H9 (cell line): ENCODE measurements at regions not wholly inside any gene's neighbourhood (a gene's known extent, or its start where the extent isn't known, plus 50 kb on each side); places are given as distances from the start of the nearest gene placed in this dataset.

ENCODE experiments used
- DNase-seq: peaks from one replicate; pipeline ENCODE4 v3.0.0-alpha.2; 2017
- H2AFZ ChIP-seq: one replicate; pipeline ENCODE4 v1.6.1; 2013; ENCODE audit warnings: mild to moderate bottlenecking, low read length, control low read depth, moderate library complexity
- H2AK5ac ChIP-seq: 2 replicates; pipeline ENCODE4 v1.6.1; 2013; ENCODE audit warnings: low read length, control low read depth, mixed read lengths; ENCODE audit not compliant: insufficient read length
- H2BK120ac ChIP-seq: one replicate; pipeline ENCODE4 v1.6.1; 2013; ENCODE audit warnings: low read depth, mild to moderate bottlenecking, low read length, control low read depth, inconsistent platforms; ENCODE audit not compliant: poor library complexity, severe bottlenecking
- H2BK12ac ChIP-seq: 2 replicates; pipeline ENCODE4 v1.6.1; 2013; ENCODE audit warnings: low read length, control low read depth, mixed read lengths, low read depth; ENCODE audit not compliant: insufficient read length
- H2BK15ac ChIP-seq: 2 replicates; pipeline ENCODE4 v1.6.1; 2013; ENCODE audit warnings: low read depth, low read length, control low read depth
- H2BK20ac ChIP-seq: one replicate; pipeline ENCODE4 v1.6.1; 2013; ENCODE audit warnings: low read depth, mild to moderate bottlenecking, low read length, control low read depth, inconsistent platforms; ENCODE audit not compliant: poor library complexity, severe bottlenecking
- H2BK5ac ChIP-seq: 2 replicates; pipeline ENCODE4 v1.6.1; 2013; ENCODE audit warnings: low read length, control low read depth, mixed read lengths; ENCODE audit not compliant: insufficient read length
- H3K14ac ChIP-seq: 2 replicates; pipeline ENCODE4 v1.6.1; 2013; ENCODE audit warnings: low read length, control low read depth; ENCODE audit not compliant: insufficient read depth
- H3K18ac ChIP-seq: 2 replicates; pipeline ENCODE4 v1.6.1; 2013; ENCODE audit warnings: low read depth, mild to moderate bottlenecking, mixed read lengths, low read length, control low read depth; ENCODE audit not compliant: insufficient read length
- H3K23ac ChIP-seq: 2 replicates; pipeline ENCODE4 v1.6.1; 2013; ENCODE audit warnings: low read length, control low read depth, mixed read lengths, low read depth; ENCODE audit not compliant: insufficient read length
- H3K23me2 ChIP-seq: 2 replicates; pipeline ENCODE4 v1.6.1; 2013; ENCODE audit warnings: low read depth, mild to moderate bottlenecking, mixed read lengths, low read length, control low read depth; ENCODE audit not compliant: insufficient read length, poor library complexity, severe bottlenecking
- H3K27ac ChIP-seq: 2 replicates; pipeline ENCODE4 v1.5.1; 2013; ENCODE audit warnings: low read length, control low read depth, mixed read lengths, low read depth; ENCODE audit not compliant: insufficient read length
- H3K27me3 ChIP-seq: 2 replicates; pipeline ENCODE4 v1.6.1; 2013; ENCODE audit warnings: low read length, control low read depth, inconsistent platforms; ENCODE audit not compliant: insufficient read depth
- H3K4ac ChIP-seq: 2 replicates; pipeline ENCODE4 v1.6.1; 2013; ENCODE audit warnings: low read depth, mild to moderate bottlenecking, control low read depth, inconsistent platforms, low read length, moderate library complexity
- H3K4me1 ChIP-seq: 2 replicates; pipeline ENCODE4 v1.6.1; 2013; ENCODE audit warnings: low read length, control low read depth, inconsistent platforms; ENCODE audit not compliant: insufficient read depth
- H3K4me2 ChIP-seq: 2 replicates; pipeline ENCODE4 v1.6.1; 2013; ENCODE audit warnings: low read length, control low read depth, mixed read lengths; ENCODE audit not compliant: insufficient read length, insufficient read depth
- H3K56ac ChIP-seq: 2 replicates; pipeline ENCODE4 v1.6.1; 2013; ENCODE audit warnings: low read depth, mild to moderate bottlenecking, mixed read lengths, low read length, control low read depth; ENCODE audit not compliant: insufficient read length
- H3K79me1 ChIP-seq: 2 replicates; pipeline ENCODE4 v1.6.1; 2013; ENCODE audit warnings: low read depth, mild to moderate bottlenecking, moderate library complexity, low read length, control low read depth, inconsistent platforms; ENCODE audit not compliant: insufficient read depth, poor library complexity, severe bottlenecking
- H3K79me2 ChIP-seq: 2 replicates; pipeline ENCODE4 v1.6.1; 2013; ENCODE audit warnings: low read length, control low read depth, inconsistent platforms; ENCODE audit not compliant: insufficient read depth
- H3K9ac ChIP-seq: 2 replicates; pipeline ENCODE4 v1.6.1; 2013; ENCODE audit warnings: low read length, control low read depth, mixed read lengths; ENCODE audit not compliant: insufficient read length; ENCODE audit errors: extremely low read depth
- H3K9me3 ChIP-seq: one replicate; pipeline ENCODE4 v1.6.1; 2013; ENCODE audit warnings: low read depth, low read length, inconsistent platforms; ENCODE audit not compliant: control insufficient read depth
- H3T11ph ChIP-seq: one replicate; pipeline ENCODE4 v1.6.1; 2013; ENCODE audit warnings: mild to moderate bottlenecking, low read length, control low read depth, inconsistent platforms
- H4K20me1 ChIP-seq: one replicate; pipeline ENCODE4 v1.6.1; 2013; ENCODE audit not compliant: control insufficient read depth, insufficient read length, insufficient read depth
- H4K5ac ChIP-seq: 2 replicates; pipeline ENCODE4 v1.6.1; 2013; ENCODE audit warnings: low read depth, mild to moderate bottlenecking, mixed read lengths, low read length, control low read depth; ENCODE audit not compliant: insufficient read length
- H4K8ac ChIP-seq: replicated peaks from 2 replicates; pipeline ENCODE4 v1.6.1; 2013; ENCODE audit warnings: low read length, control low read depth, mixed read lengths, low read depth; ENCODE audit not compliant: insufficient read length
- H4K91ac ChIP-seq: 2 replicates; pipeline ENCODE4 v1.6.1; 2013; ENCODE audit warnings: low read depth, mild to moderate bottlenecking, moderate library complexity, mixed read lengths, low read length, control low read depth; ENCODE audit not compliant: insufficient read length
- H3K27ac Mint-ChIP-seq, 3 experiments: 2 replicates in 2 of 3; 3 replicates in 1 of 3; pipeline ENCODE4 v1.8.0; 2020 to 2021; ENCODE audit warnings: mixed read lengths in 3 of 3, mild to moderate bottlenecking in 1 of 3, moderate library complexity in 1 of 3
- H3K27me3 Mint-ChIP-seq: 2 replicates; pipeline ENCODE4 v1.8.0; 2021; ENCODE audit warnings: low read depth, mild to moderate bottlenecking, moderate library complexity, mixed read lengths
- H3K36me3 Mint-ChIP-seq, 3 experiments: 2 replicates in 2 of 3; 3 replicates in 1 of 3; pipeline ENCODE4 v1.8.0; 2020 to 2021; ENCODE audit warnings: low read depth in 3 of 3, mixed read lengths in 3 of 3; ENCODE audit not compliant: insufficient read depth in 1 of 3
- H3K4me1 Mint-ChIP-seq, 2 experiments: 2 replicates each; pipeline ENCODE4 v1.8.0; 2020; ENCODE audit warnings: mixed read lengths in 2 of 2
- H3K4me3 Mint-ChIP-seq, 2 experiments: 2 replicates in 1 of 2; 3 replicates in 1 of 2; pipeline ENCODE4 v1.8.0; 2020 to 2021; ENCODE audit warnings: mild to moderate bottlenecking in 2 of 2, mixed read lengths in 2 of 2, moderate library complexity in 1 of 2
- H3K9me3 Mint-ChIP-seq, 2 experiments: 2 replicates in 1 of 2; 3 replicates in 1 of 2; pipeline ENCODE4 v1.8.0; 2020; ENCODE audit warnings: mild to moderate bottlenecking in 2 of 2, mixed read lengths in 2 of 2, moderate library complexity in 1 of 2
- CTCF ChIP-seq: fragments of 200-600 bp; sonication (generic); conservative IDR thresholded peaks from 3 replicates; pipeline ENCODE4 v1.8.0; 2021; ENCODE audit warnings: antibody characterized with exemption, mild to moderate bottlenecking
- WGBS: extraction: QIAGEN DNeasy Blood & Tissue Kit; methylation state at CpG from one replicate; pipeline ENCODE4 v1.1.7; 2013; ENCODE audit warnings: missing lambda C conversion rate, low lambda C conversion rate, mixed read lengths; ENCODE audit not compliant: insufficient read length; ENCODE audit errors: extremely low coverage; 5-methylcytosine and 5-hydroxymethylcytosine counted together

GRCh38 chr2:64218137-64218802 lies 74.0 kb upstream of the PELI1 start:
- no peaks in the 10 kb centered on the region for H3K27me3 Mint-ChIP-seq
- peaks cover 0 to 3% (median 2%) of the 10 kb centered on the region in 3 experiments; a peak in 4 of 7 replicates for H3K36me3 Mint-ChIP-seq
- no peak overlapping the region for H3K4ac ChIP-seq
- H2BK20ac ChIP-seq = no peak overlapping the region
- H3K9me3 ChIP-seq = no peaks in the 10 kb centered on the region
- no peaks in the 10 kb centered on the region for H3K27me3 ChIP-seq
- no peaks in the 10 kb centered on the region for H3K79me2 ChIP-seq
- H3T11ph ChIP-seq = no peak overlapping the region
- H3K9ac ChIP-seq = no peak overlapping the region
- no peak overlapping the region for H3K27ac ChIP-seq
- no peak overlapping the region for H3K4me2 ChIP-seq
- no peak overlapping the region for H3K56ac ChIP-seq
- H3K4me3 Mint-ChIP-seq = no peak overlapping the region
- no peaks in the 10 kb centered on the region for H3K9me3 Mint-ChIP-seq
- no peak overlapping the region for H4K5ac ChIP-seq
- H2AFZ ChIP-seq = no peak overlapping the region
- H4K91ac ChIP-seq = no peak overlapping the region
- no peak overlapping the region for H2BK15ac ChIP-seq
- no peaks in the 10 kb centered on the region for H3K79me1 ChIP-seq
- no peak overlapping the region for H3K23ac ChIP-seq
- H3K27ac Mint-ChIP-seq = no peak overlapping the region
- H3K23me2 ChIP-seq = no peaks in the 10 kb centered on the region
- no peak for DNase-seq
- H2AK5ac ChIP-seq = no peak overlapping the region
- H2BK120ac ChIP-seq = no peak overlapping the region
- no peak overlapping the region for H4K8ac ChIP-seq
- no peak overlapping the region for H3K18ac ChIP-seq
- peaks cover 11% of the 10 kb centered on the region; the same call in 1 of the 2 replicates for H3K4me1 ChIP-seq
- no peak overlapping the region for H2BK5ac ChIP-seq
- WGBS = no CpG with 5 or more reads among the region's 4 CpGs
- no peak for TF ChIP-seq CTCF
- no peak overlapping the region for H2BK12ac ChIP-seq
- H4K20me1 ChIP-seq = no peaks in the 10 kb centered on the region
- H3K14ac ChIP-seq = no peak overlapping the region
- peaks cover 39 to 45% of the 10 kb centered on the region in 2 experiments for H3K4me1 Mint-ChIP-seq
